NT2/D1 (cell line): ENCODE measurements at regions not wholly inside any gene's neighbourhood (a gene's known extent, or its start where the extent isn't known, plus 50 kb on each side); places are given as distances from the start of the nearest gene placed in this dataset.

Experiments
- SUZ12 ChIP-seq: IDR thresholded peaks from 2 replicates; pipeline ENCODE4 v1.6.1; 2011; ENCODE audit not compliant: insufficient read length, insufficient read depth; ENCODE audit errors: extremely low read depth
- YY1 ChIP-seq: IDR thresholded peaks from 2 replicates; pipeline ENCODE4 v1.6.1; 2011; ENCODE audit not compliant: insufficient read length, insufficient read depth
- ZNF274 ChIP-seq: IDR thresholded peaks from 2 replicates; pipeline ENCODE4 v1.6.1; 2011; ENCODE audit warnings: mild to moderate bottlenecking, low read depth, low read length

GRCh38 chr1:98478121-98478520, 183.4 kb upstream of the SNX7 start:
- TF ChIP-seq YY1, result no peak
- TF ChIP-seq SUZ12, result no peak
- no peak for TF ChIP-seq ZNF274
